ENCODE measurements at regions not wholly inside any gene's neighbourhood (a gene's known extent, or its start where the extent isn't known, plus 50 kb on each side); places are given as distances from the start of the nearest gene placed in this dataset.

DNA sequence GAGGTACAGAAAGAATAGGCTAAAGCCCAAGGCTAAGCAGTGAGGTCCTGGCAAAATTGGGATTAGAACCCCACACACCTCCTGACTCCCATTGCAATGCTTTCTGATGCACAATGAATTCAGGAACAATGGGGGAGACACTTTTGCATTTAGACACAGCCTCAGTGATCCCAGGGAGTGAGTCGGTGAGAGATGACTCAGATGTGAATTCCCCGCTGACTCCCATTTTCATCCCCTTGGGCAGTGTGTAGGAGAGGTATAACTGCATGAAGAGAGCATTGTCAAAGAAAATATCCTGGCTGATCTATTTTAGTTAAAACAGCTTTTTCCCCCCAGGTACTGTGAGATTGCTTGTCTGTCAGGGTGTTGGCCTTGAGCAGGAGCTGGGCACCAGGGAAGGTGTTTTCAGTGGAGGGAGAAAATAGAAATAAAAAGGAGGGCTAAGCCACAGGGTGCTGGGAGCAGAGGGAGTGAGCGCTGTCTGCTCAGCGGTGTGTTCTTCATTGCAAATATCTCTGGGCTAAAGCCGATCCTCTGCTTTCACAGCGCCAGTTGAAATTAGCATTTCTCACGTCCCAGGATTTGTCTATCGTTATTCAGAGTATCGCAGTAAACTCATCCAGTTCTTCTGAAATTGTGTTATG lies 247.7 kb upstream of the PTBP2 start:
- DNase-seq = no peak

- DNase-seq = no peak
Observed at GRCh38 chr1:96474985-96475743, 246.4 kb upstream of the PTBP2 start.

DNA sequence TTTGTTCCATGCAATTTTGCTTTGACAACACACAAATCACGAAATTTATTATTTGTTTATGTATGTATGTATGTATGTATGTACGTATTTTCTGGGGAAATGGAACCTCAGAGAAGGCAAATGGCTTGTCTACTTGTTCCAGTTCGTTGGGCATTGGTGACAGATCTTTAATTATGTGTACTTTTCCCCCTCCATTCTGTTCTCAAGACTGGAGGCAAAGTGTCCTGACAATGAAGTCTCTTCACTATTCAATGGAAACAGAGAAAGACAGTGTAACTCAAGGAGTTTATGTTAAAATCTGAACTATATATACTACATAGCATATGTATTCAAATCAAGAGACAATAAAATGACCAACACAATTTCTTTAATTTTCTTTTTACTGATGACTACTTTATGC lies 245.7 kb upstream of the PTBP2 start:
- DNase-seq = no peak

DNA sequence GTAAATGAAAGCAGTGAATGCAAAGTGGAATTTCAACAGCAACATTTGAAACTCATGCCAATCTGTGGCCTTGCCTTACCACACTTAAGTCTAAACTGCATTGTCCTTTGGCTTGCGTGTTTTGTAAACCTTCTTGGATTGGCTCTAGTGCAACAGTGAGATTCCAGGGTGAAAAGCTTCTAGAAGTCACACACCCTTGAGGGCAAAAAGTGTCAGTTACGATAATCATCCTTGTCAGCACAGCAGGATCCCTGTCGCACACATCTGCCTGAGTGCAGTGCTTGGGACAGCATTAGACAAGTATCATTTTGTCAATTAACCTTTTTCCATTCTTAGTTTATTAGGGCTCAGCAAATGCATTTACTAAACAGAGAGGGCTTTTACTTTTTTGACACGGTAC lies 243.4 kb upstream of the PTBP2 start:
- no peak for DNase-seq

GRCh38 chr1:96481409-96481808 lies 240.2 kb upstream of the PTBP2 start:
- no peak for DNase-seq

GRCh38 chr1:96482616-96483015 lies 239.0 kb upstream of the PTBP2 start:
- DNase-seq = no peak

DNA sequence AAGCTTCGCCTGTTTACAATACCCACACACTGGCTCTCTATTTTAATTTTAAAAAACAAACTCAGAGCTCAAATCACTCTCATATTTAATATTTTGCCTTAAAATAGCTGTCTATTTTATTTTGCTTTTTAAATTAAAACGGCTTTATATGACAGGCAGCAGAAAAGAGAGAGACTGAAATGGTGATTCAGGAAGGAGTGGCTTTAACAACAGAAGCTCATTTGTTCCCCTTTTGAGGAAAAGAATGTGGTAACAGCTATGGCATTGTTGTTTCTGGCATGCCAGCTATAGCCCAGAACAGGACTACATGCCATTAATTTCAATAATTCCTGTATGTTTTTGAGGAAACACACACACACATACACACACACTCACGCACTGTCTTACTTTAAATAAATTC lies 234.2 kb upstream of the PTBP2 start:
- DNase-seq = no peak

DNA sequence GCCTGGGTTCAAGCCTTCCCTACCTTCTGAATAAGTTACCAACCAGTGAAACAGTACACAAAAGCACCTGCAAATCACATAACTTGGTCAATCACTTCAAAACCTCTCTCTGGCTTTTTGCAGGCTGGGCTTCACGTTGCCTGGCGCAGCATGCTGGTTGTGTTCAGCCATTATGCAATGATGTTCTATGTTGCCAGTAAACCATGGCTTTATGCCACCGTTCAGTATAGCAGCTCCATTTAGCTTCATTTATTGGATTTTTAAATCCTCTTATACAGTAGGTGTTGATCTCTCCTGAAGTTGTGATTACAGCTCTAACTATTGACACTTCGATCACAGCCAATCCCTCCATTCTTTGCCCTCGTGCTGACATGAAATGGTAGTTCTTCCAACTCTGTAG lies 233.6 kb upstream of the PTBP2 start:
- DNase-seq = no peak

DNA sequence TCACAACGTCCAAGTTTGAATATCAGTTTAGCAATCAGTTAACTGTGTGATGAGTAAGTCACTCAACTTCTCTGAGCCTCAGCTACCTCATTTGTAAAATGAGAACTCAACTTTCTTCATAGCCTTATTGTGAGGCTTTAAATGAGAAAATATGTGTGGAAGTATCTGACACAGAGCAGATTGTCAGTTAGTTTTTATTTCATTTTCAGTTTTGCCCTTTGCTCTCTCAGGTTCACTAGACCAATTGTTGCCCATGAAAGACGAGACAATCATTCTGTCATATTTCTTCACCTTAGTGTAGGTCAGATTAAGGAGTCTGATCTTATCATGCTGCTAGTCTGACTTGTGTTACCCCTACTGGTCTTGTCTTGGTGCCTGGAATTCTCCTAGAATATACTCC lies 232.8 kb upstream of the PTBP2 start:
- no peak for DNase-seq

DNA sequence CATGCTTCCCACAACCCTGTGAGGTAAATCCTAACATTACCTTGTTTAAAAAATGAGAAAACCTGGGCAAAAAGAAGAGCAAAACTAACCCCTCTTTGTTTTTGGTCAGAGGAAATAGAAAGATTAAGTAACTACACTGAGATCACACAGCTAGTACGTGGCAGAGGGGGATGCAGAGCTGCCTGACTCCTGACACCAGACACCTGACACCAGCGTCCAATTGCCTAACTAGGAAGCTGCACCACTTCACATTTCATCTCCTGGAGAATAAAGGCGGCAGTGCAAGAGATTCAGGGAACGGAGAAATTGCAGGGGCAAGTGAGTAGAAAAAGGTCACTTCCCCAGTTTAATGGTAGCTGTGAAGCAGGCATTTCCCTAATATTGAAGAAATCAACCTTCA lies 229.3 kb upstream of the PTBP2 start:
- DNase-seq = no peak

GRCh38 chr1:96498744-96499340 lies 222.7 kb upstream of the PTBP2 start:
- no peak for DNase-seq

- no peak for DNase-seq
Observed at GRCh38 chr1:96508233-96508632, 213.4 kb upstream of the PTBP2 start.

DNA sequence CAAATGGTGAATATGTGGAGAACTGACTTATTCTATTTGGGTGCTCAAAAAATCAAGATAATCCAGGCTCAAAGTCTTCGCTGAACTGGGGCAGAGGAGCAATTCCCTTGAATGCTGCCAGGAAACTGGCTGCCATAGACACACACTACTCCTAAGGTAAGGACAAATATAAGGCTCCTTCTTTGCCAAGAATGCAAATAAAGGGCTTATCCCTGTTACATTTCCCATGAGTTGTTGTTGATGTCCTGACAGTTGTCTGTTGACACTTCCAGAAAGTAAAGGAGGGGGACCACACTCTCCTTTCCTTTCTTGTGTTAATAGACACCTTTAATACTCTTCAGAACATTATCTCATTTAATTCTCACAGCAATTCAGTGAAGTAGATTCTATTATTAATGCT lies 212.2 kb upstream of the PTBP2 start:
- DNase-seq = no peak

DNA sequence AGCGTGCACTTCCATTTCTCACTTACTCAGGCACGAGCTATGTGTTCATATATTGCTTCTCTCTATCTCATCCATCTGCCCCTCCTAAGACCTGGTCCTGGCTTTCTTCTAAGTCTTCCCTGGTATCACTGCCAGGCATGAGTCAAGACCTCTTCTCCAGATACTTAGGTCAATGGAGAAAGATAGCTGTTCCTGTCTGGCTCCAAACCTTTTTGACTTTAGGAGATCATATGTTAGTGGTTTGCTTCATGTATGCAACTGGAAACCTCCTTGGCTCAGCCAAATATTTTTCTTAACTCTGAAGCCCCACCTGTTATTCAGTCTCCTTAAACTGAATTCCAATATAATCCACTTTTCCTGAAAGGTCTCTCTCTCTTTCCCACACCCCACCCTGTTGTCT lies 211.6 kb upstream of the PTBP2 start:
- no peak for DNase-seq

- no peak for DNase-seq
Observed at GRCh38 chr1:96510391-96510790, 211.2 kb upstream of the PTBP2 start.

DNA sequence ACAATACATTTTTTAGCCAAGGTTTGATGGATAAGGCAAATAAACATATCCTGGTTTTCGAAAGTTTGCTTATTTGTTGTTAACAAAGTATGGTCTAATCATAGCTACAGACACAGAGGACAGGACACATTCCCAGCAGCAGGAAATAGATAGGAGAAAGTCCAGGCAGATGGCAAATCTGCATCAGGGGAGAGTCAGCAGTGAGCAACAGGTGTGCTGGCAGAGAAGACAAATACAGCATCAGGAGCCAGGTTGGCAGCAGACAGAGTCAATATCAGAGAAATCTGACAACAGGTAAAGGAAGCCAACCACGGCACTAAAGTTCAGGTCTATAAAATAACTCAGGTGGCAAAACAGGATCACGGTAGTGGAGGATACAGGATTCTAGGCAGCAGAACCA lies 210.7 kb upstream of the PTBP2 start:
- no peak for DNase-seq

DNA sequence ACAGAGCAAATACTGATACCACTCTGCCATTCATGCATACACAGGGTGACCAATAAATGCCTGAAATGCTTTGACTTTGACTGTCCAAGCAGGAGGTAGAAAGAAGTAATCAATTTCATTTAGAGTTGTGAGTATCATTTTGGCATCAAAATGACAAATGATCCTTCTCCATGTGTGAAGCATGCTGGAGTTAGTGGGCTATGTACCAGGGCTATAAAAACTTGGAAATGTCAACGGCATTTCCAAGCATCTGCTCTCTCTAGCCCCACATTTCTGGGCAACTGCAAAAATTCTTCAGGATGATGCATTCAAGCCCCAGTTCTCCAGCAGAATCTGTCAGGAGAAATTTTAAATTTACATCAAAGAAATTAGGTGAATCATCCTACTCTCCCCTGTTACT lies 208.4 kb upstream of the PTBP2 start:
- no peak for DNase-seq

- DNase-seq = no peak
Observed at GRCh38 chr1:96515430-96515829, 206.2 kb upstream of the PTBP2 start.

- DNase-seq = no peak
Observed at GRCh38 chr1:96515925-96516324, 205.7 kb upstream of the PTBP2 start.

GRCh38 chr1:96519851-96520578 lies 201.6 kb upstream of the PTBP2 start:
- no peak for DNase-seq

DNA sequence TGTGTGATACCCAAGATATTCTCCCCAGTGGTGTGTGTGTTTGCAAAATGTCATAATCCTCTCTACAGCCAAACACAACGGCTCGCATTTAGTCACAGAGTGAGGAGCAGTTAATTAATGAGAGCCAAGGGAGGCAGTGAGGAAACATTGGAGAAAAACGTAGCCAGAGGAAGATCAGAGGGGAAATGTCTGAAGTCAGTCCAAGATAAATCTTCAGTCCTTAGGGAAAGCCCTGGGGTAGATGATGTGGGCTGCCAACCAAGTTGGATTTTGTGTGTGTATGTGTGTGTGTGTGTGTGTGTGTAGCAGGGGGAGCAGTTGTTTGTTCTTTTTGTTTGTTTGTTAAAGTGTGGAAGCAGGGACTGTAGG lies 201.0 kb upstream of the PTBP2 start:
- no peak for DNase-seq

GRCh38 chr1:96521010-96521409 lies 200.6 kb upstream of the PTBP2 start:
- no peak for DNase-seq

DNA sequence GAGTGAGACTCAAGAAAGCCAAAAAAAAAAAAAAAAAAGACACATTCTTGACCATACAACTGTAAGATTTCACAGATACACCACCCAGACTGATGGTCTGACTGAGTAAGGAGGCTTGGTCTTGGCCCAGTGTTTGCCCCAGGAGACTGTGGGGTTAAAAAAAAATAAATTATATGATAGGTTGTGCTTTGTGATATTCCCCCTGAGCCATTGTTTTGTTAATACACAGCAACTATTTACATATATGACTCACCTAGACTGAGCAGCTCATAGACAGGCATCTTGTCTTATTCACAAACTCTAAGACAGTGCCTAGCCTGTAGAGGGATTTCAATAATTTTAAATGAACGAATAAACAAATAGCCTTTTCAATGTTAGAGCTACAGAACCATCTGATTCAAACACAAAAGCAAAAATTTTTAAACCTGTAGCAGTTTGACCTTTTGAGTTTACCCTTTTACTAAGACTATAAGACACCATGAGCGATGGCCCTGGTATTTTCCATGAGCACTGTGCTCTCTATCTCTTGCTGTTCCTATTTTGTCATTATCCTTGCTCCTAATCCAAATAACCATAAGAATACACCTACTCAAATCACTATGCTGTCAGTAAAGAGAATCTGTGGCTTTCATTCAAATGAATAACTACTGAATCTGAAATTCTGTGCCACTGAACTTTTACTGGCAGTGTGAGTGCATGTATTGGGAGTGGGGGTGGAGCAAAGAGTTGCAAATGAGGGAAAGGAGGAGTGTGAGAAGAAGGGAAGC lies 199.4 kb upstream of the PTBP2 start:
- DNase-seq = no peak

Data from inflammatory macrophage treated with lipopolysaccharide for 4 hours (primary cell).